ENCODE measurements at regions not wholly inside any gene's neighbourhood (a gene's known extent, or its start where the extent isn't known, plus 50 kb on each side); places are given as distances from the start of the nearest gene placed in this dataset.

DNA sequence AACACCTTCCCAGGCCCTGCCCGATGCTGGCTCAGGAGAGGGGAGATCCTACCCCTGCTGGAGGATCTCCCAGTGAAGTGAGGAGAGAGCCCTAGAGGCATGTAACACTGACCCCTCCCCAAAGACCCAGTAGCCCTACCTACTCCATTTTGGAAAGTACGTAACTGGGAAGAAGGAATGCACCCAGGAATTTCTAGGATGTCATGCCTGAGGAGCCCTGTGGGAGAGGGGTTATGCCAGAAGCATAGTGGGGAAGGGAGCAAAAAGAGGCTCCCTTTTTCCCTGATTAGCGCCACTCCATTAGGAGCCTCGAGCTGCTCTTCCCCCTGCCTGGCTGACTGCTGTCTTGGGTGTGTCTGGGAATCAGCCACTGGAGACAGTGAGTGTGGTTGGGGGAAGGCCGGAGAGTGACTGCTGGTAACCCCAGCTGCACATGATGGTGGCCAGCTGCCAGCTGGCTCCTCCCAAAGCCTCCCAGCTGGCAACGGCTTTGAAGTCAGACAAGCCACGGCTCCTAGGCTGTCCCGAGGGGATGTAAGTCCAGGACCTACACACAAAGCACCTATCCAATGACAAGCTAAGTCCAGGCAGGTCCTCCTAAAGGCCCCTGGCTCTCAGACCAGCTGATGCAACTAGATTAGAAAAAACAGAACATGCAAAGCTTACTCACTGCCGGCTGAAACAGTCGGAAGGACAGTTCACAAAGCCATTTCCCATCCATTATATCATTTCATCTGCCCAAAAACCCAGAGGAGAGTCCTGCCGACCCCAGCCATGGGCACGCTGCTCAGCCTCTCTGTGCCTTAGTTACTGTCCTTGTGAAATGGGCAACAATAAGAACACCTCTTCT lies 136.5 kb upstream of the ABCA1 start:
- peak; percentile 93 for ATAC-seq
- TF ChIP-seq, protein P1, sequence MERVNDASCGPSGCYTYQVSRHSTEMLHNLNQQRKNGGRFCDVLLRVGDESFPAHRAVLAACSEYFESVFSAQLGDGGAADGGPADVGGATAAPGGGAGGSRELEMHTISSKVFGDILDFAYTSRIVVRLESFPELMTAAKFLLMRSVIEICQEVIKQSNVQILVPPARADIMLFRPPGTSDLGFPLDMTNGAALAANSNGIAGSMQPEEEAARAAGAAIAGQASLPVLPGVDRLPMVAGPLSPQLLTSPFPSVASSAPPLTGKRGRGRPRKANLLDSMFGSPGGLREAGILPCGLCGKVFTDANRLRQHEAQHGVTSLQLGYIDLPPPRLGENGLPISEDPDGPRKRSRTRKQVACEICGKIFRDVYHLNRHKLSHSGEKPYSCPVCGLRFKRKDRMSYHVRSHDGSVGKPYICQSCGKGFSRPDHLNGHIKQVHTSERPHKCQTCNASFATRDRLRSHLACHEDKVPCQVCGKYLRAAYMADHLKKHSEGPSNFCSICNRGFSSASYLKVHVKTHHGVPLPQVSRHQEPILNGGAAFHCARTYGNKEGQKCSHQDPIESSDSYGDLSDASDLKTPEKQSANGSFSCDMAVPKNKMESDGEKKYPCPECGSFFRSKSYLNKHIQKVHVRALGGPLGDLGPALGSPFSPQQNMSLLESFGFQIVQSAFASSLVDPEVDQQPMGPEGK (CRISPR knock-in tag; IDR thresholded peaks at IDR 0.05; ENCODE audit: borderline replicate concordance): no peak
- TF ChIP-seq TCF4 (CRISPR knock-in tag; IDR thresholded peaks at IDR 0.05; ENCODE audit: borderline replicate concordance) (peak; percentile 49; the same call in 1 of the 2 replicates), ZNF565 (CRISPR knock-in tag; conservative IDR thresholded peaks at IDR 0.05; ENCODE audit: low read depth) (no peak), PPARA (CRISPR knock-in tag; IDR thresholded peaks at IDR 0.05; ENCODE audit: borderline replicate concordance) (no peak), TOX (CRISPR knock-in tag; IDR thresholded peaks at IDR 0.05; ENCODE audit: borderline replicate concordance) (peak; percentile 23; the same call in 1 of the 2 replicates), ZNF70 (CRISPR knock-in tag; IDR thresholded peaks at IDR 0.05) (0 out of 2 replicates have a peak, but pooled peaks have one; percentile 22), ESRRG (CRISPR knock-in tag; IDR thresholded peaks at IDR 0.05) (no peak), RARB (CRISPR knock-in tag; IDR thresholded peaks at IDR 0.05) (no peak), ZFP3 (CRISPR knock-in tag; IDR thresholded peaks at IDR 0.05) (peak; percentile 86), ISL1 (CRISPR knock-in tag; IDR thresholded peaks at IDR 0.05) (peak; percentile 25), SNAI2 (CRISPR knock-in tag; IDR thresholded peaks at IDR 0.05) (peak; percentile 95), CSDC2 (CRISPR knock-in tag; IDR thresholded peaks at IDR 0.05) (peak; percentile 97), ZFP30 (CRISPR knock-in tag; IDR thresholded peaks at IDR 0.05) (no peak), ZNF8 (CRISPR knock-in tag; IDR thresholded peaks at IDR 0.05) (no peak), ZC3H10 (CRISPR knock-in tag; IDR thresholded peaks at IDR 0.05) (0 out of 2 replicates have a peak, but pooled peaks have one; percentile 8), GLIS3 (CRISPR knock-in tag; IDR thresholded peaks at IDR 0.05) (0 out of 2 replicates have a peak, but pooled peaks have one; percentile 7), BACH2 (CRISPR knock-in tag; IDR thresholded peaks at IDR 0.05; ENCODE audit: borderline replicate concordance) (no peak), OSR1 (CRISPR knock-in tag; IDR thresholded peaks at IDR 0.05) (peak; percentile 57; the same call in 1 of the 2 replicates), ARNTL (CRISPR knock-in tag; IDR thresholded peaks at IDR 0.05; ENCODE audit: borderline replicate concordance, low read depth) (no peak)
- TF ChIP-seq, protein P2, sequence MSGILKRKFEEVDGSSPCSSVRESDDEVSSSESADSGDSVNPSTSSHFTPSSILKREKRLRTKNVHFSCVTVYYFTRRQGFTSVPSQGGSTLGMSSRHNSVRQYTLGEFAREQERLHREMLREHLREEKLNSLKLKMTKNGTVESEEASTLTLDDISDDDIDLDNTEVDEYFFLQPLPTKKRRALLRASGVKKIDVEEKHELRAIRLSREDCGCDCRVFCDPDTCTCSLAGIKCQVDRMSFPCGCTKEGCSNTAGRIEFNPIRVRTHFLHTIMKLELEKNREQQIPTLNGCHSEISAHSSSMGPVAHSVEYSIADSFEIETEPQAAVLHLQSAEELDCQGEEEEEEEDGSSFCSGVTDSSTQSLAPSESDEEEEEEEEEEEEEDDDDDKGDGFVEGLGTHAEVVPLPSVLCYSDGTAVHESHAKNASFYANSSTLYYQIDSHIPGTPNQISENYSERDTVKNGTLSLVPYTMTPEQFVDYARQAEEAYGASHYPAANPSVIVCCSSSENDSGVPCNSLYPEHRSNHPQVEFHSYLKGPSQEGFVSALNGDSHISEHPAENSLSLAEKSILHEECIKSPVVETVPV (CRISPR knock-in tag; IDR thresholded peaks at IDR 0.05): no peak
- TF ChIP-seq, protein P3, sequence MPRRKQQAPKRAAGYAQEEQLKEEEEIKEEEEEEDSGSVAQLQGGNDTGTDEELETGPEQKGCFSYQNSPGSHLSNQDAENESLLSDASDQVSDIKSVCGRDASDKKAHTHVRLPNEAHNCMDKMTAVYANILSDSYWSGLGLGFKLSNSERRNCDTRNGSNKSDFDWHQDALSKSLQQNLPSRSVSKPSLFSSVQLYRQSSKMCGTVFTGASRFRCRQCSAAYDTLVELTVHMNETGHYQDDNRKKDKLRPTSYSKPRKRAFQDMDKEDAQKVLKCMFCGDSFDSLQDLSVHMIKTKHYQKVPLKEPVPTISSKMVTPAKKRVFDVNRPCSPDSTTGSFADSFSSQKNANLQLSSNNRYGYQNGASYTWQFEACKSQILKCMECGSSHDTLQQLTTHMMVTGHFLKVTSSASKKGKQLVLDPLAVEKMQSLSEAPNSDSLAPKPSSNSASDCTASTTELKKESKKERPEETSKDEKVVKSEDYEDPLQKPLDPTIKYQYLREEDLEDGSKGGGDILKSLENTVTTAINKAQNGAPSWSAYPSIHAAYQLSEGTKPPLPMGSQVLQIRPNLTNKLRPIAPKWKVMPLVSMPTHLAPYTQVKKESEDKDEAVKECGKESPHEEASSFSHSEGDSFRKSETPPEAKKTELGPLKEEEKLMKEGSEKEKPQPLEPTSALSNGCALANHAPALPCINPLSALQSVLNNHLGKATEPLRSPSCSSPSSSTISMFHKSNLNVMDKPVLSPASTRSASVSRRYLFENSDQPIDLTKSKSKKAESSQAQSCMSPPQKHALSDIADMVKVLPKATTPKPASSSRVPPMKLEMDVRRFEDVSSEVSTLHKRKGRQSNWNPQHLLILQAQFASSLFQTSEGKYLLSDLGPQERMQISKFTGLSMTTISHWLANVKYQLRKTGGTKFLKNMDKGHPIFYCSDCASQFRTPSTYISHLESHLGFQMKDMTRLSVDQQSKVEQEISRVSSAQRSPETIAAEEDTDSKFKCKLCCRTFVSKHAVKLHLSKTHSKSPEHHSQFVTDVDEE (CRISPR knock-in tag; IDR thresholded peaks at IDR 0.05): peak; percentile 64; the same call in 1 of the 2 replicates
- TF ChIP-seq, protein P4, sequence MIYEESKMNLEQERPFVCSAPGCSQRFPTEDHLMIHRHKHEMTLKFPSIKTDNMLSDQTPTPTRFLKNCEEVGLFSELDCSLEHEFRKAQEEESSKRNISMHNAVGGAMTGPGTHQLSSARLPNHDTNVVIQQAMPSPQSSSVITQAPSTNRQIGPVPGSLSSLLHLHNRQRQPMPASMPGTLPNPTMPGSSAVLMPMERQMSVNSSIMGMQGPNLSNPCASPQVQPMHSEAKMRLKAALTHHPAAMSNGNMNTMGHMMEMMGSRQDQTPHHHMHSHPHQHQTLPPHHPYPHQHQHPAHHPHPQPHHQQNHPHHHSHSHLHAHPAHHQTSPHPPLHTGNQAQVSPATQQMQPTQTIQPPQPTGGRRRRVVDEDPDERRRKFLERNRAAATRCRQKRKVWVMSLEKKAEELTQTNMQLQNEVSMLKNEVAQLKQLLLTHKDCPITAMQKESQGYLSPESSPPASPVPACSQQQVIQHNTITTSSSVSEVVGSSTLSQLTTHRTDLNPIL (CRISPR knock-in tag; IDR thresholded peaks at IDR 0.05; ENCODE audit: low read depth): peak; percentile 55; the same call in 1 of the 2 replicates
- TF ChIP-seq, protein P5, sequence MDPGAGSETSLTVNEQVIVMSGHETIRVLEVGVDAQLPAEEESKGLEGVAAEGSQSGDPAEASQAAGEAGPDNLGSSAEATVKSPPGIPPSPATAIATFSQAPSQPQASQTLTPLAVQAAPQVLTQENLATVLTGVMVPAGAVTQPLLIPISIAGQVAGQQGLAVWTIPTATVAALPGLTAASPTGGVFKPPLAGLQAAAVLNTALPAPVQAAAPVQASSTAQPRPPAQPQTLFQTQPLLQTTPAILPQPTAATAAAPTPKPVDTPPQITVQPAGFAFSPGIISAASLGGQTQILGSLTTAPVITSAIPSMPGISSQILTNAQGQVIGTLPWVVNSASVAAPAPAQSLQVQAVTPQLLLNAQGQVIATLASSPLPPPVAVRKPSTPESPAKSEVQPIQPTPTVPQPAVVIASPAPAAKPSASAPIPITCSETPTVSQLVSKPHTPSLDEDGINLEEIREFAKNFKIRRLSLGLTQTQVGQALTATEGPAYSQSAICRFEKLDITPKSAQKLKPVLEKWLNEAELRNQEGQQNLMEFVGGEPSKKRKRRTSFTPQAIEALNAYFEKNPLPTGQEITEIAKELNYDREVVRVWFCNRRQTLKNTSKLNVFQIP (CRISPR knock-in tag; IDR thresholded peaks at IDR 0.05; ENCODE audit: borderline replicate concordance, low read depth): no peak
